OCI-LY7 (cell line): ENCODE measurements at regions not wholly inside any gene's neighbourhood (a gene's known extent, or its start where the extent isn't known, plus 50 kb on each side); places are given as distances from the start of the nearest gene placed in this dataset.

Experiments
- EZH2phosphoT487 ChIP-seq: fragments of 200-600 bp; sonication (generic); IDR thresholded peaks from 2 replicates; pipeline ENCODE4 v1.6.1; 2018; ENCODE audit warnings: low read depth, borderline replicate concordance, mild to moderate bottlenecking, mixed run types, antibody characterized with exemption, low read length, moderate library complexity, mixed read lengths
- TF ChIP-seq, protein P1 (sequence below): fragments of 200-600 bp; sonication (generic); conservative IDR thresholded peaks from 2 replicates; pipeline ENCODE4 v1.5.1; 2014; ENCODE audit warnings: mild to moderate bottlenecking, antibody characterized with exemption, low read length, moderate library complexity, mixed read lengths

- TF ChIP-seq, protein P1, sequence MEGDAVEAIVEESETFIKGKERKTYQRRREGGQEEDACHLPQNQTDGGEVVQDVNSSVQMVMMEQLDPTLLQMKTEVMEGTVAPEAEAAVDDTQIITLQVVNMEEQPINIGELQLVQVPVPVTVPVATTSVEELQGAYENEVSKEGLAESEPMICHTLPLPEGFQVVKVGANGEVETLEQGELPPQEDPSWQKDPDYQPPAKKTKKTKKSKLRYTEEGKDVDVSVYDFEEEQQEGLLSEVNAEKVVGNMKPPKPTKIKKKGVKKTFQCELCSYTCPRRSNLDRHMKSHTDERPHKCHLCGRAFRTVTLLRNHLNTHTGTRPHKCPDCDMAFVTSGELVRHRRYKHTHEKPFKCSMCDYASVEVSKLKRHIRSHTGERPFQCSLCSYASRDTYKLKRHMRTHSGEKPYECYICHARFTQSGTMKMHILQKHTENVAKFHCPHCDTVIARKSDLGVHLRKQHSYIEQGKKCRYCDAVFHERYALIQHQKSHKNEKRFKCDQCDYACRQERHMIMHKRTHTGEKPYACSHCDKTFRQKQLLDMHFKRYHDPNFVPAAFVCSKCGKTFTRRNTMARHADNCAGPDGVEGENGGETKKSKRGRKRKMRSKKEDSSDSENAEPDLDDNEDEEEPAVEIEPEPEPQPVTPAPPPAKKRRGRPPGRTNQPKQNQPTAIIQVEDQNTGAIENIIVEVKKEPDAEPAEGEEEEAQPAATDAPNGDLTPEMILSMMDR, result no peak
- no peak for TF ChIP-seq EZH2phosphoT487
Measured at GRCh38 chr22:27183474-27183873, 526.1 kb downstream of the MIAT start.
